SK-N-SH (cell line): ENCODE measurements at regions not wholly inside any gene's neighbourhood (a gene's known extent, or its start where the extent isn't known, plus 50 kb on each side); places are given as distances from the start of the nearest gene placed in this dataset.
"Not testable (repeated sequence)": the region's sequence is repeated elsewhere in the genome, so short reads cannot be mapped to it uniquely, and the experiment has no call there.

ENCODE experiments used
- CTCF ChIA-PET: fragments of 300-600, 350-600 bp; formaldehyde crosslinking; extraction: SDS; loops from one replicate; lab custom pipeline; 2021; lab: Yijun Ruan, JAX
- POLR2A ChIA-PET: fragments of 350-600 bp; sonication (Branson Sonifier 250); formaldehyde crosslinking; extraction: SDS; loops from one replicate; lab custom pipeline; 2020; ENCODE audit warnings: antibody characterized with exemption, inconsistent platforms; lab: Yijun Ruan, JAX
- DNase-seq: peaks from one replicate; pipeline ENCODE4 v3.0.0; 2012
- H2AFZ ChIP-seq: fragments of 200-600 bp; sonication (generic); 2 replicates; pipeline ENCODE4 v1.8.1; 2016; ENCODE audit warnings: antibody characterized with exemption, mild to moderate bottlenecking, low read depth
- H3F3A ChIP-seq: fragments of 200-600 bp; sonication (generic); replicated peaks from 2 replicates; pipeline ENCODE3; 2016; ENCODE audit warnings: antibody characterized with exemption, mild to moderate bottlenecking; ENCODE audit not compliant: insufficient read depth
- H3K27ac ChIP-seq, 2 experiments: fragments of 200-500 bp in 1 of 2; fragments of 200-600 bp in 1 of 2; sonication (Bioruptor generic) in 1 of 2; sonication (generic), shearing (Covaris generic) in 1 of 2; 2 replicates each; pipeline versions ENCODE4 v1.5.1 to v1.6.1; 2014 to 2016; ENCODE audit warnings: low read depth in 2 of 2, inconsistent platforms in 1 of 2, low read length in 1 of 2, mild to moderate bottlenecking in 1 of 2, mixed read lengths in 1 of 2
- H3K27me3 ChIP-seq: fragments of 200-600 bp; sonication (generic), shearing (Covaris generic); 2 replicates; pipeline ENCODE4 v1.6.1; 2016; ENCODE audit warnings: mixed run types; ENCODE audit not compliant: insufficient read depth
- H3K36me3 ChIP-seq, 2 experiments: fragments of 200-500 bp in 1 of 2; fragments of 200-600 bp in 1 of 2; sonication (Bioruptor generic) in 1 of 2; sonication (generic) in 1 of 2; replicated peaks in 1 of 2; 2 replicates each; pipeline versions ENCODE3 to v1.5.1; 2014 to 2016; ENCODE audit warnings: low read length in 1 of 2, mild to moderate bottlenecking in 1 of 2; ENCODE audit not compliant: insufficient read depth in 2 of 2, control insufficient read depth in 1 of 2
- H3K4me1 ChIP-seq, 2 experiments: fragments of 200-500 bp in 1 of 2; fragments of 200-600 bp in 1 of 2; sonication (Bioruptor generic) in 1 of 2; sonication (generic), shearing (Covaris generic) in 1 of 2; 2 replicates each; pipeline versions ENCODE4 v1.5.1 to v1.6.1; 2014 to 2016; ENCODE audit warnings: low read depth in 1 of 2, low read length in 1 of 2, mixed run types in 1 of 2; ENCODE audit not compliant: insufficient read depth in 2 of 2, control insufficient read depth in 1 of 2
- H3K4me2 ChIP-seq: fragments of 200-600 bp; sonication (generic), shearing (Covaris generic); 2 replicates; pipeline ENCODE4 v1.6.1; 2017; ENCODE audit warnings: mixed run types
- H3K4me3 ChIP-seq, 2 experiments: fragments of 200-500 bp in 1 of 2; fragments of 200-600 bp in 1 of 2; sonication (Bioruptor generic) in 1 of 2; sonication (generic), shearing (Covaris generic) in 1 of 2; 2 replicates each; pipeline versions ENCODE4 v1.5.1 to v1.8.1; 2014 to 2016; ENCODE audit warnings: low read depth in 2 of 2, inconsistent platforms in 1 of 2, low read length in 1 of 2, mild to moderate bottlenecking in 1 of 2, mixed read lengths in 1 of 2, moderate library complexity in 1 of 2
- H3K79me2 ChIP-seq: fragments of 200-600 bp; sonication (generic); 2 replicates; pipeline ENCODE4 v1.8.1; 2017; ENCODE audit warnings: mild to moderate bottlenecking; ENCODE audit not compliant: insufficient read depth
- H3K9ac ChIP-seq: fragments of 200-600 bp; sonication (generic); 2 replicates; pipeline ENCODE4 v1.6.1; 2017; ENCODE audit warnings: mixed run types
- H3K9me2 ChIP-seq: fragments of 200-600 bp; sonication (generic); 2 replicates; pipeline ENCODE4 v1.6.1; 2017; ENCODE audit warnings: mixed run types
- H3K9me3 ChIP-seq: fragments of 200-600 bp; sonication (generic); 2 replicates; pipeline ENCODE4 v1.6.1; 2017; ENCODE audit warnings: mixed run types, mild to moderate bottlenecking, moderate library complexity
- H4K20me1 ChIP-seq: fragments of 200-600 bp; sonication (generic); 2 replicates; pipeline ENCODE4 v1.6.1; 2017; ENCODE audit warnings: mild to moderate bottlenecking, mixed run types; ENCODE audit not compliant: insufficient read depth
- CHD2 ChIP-seq: fragments of 150-350 bp; IDR thresholded peaks from 2 replicates; pipeline ENCODE4 v1.6.1; 2018; ENCODE audit warnings: low read length; ENCODE audit not compliant: partially characterized antibody
- GATA2 ChIP-seq: sonication (generic); formaldehyde crosslinking; IDR thresholded peaks from 2 replicates; pipeline ENCODE4 v1.5.0; 2020; ENCODE audit warnings: mild to moderate bottlenecking, missing genetic modification reagents
- MXI1 ChIP-seq: IDR thresholded peaks from 2 replicates; pipeline ENCODE4 v1.6.1; 2012; ENCODE audit warnings: mild to moderate bottlenecking, low read depth, low read length, improper control_type of control experiment
- NFIC ChIP-seq: IDR thresholded peaks from 2 replicates; pipeline ENCODE4 v1.4.0; 2012; ENCODE audit warnings: borderline replicate concordance
- RXRA ChIP-seq: IDR thresholded peaks from 2 replicates; pipeline ENCODE4 v1.4.0; 2012; ENCODE audit warnings: low read depth, mild to moderate bottlenecking, borderline replicate concordance
- TCF12 ChIP-seq: IDR thresholded peaks from 2 replicates; pipeline ENCODE4 v1.4.0; 2012
- YY1 ChIP-seq: IDR thresholded peaks from 2 replicates; pipeline ENCODE4 v1.4.0; 2012; ENCODE audit warnings: low read depth, mild to moderate bottlenecking
- WGBS: methylation state at CpG from one replicate; pipeline ENCODE4 v1.1.6; 2017; ENCODE audit warnings: low lambda C conversion rate; 5-methylcytosine and 5-hydroxymethylcytosine counted together
- TF ChIP-seq, protein P1 (sequence below): fragments of 200-600 bp; sonication (generic); IDR thresholded peaks from 2 replicates; pipeline ENCODE4 v1.6.1; 2017; ENCODE audit warnings: antibody characterized with exemption, mild to moderate bottlenecking, moderate library complexity
- TF ChIP-seq, protein P2 (sequence below): IDR thresholded peaks from 2 replicates; pipeline ENCODE4 v1.4.0; 2012; ENCODE audit warnings: low read depth
- TF ChIP-seq, protein P3 (sequence below): fragments of 150-350 bp; IDR thresholded peaks from 2 replicates; pipeline ENCODE4 v1.6.1; 2016; ENCODE audit warnings: mild to moderate bottlenecking, low read depth, low read length
- TF ChIP-seq, protein P4 (sequence below): IDR thresholded peaks from 2 replicates; pipeline ENCODE4 v1.6.1; 2012; ENCODE audit warnings: mild to moderate bottlenecking, low read depth, low read length, moderate library complexity

DNA sequence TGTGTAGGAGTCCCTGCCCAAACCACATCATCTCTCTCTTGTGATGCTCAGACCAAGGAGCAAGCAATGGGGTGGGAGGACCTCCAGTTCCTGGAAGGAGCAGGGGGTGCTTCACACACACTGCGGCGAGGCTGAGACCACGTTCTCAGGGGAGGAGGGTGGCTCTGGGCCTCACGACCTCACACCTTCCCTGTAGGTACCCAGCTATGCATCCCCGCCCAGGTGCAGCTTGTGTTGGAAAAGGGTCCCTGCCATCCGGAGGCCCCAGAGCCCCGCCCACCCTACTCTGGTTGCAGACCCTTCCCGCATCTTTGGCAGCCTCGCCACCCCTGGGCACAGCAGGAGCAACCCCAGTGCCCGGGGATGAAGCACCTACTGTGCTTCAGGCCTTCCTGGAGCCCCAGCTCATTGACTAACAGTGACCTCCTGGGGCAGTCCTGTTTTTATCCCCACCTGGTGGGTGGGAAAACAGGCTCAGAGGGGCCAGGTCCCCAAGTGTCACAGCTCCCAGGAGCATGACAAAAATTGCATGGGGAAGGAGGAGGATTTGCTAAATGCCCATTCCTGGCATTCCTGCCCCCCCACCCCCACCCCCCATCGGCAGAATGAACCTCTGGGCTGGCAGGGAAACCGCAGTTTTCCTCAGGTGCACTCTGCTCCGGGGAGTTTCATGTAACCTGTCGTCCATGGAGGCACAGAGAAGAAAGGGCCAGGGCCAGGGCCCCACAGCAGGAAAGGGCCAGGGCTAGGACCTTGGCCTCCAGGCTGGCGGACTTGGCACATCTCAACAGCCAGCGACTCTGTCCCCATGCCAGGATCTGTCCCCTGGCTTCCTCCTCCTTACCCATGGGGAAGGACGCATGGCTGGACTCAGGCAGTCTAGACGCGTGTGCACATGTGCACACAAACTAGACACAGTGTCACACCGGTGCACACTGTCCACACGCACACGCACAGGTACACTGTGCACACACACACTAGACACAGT lies 81.0 kb downstream of the IGLL1 start:
- 61% methylated on average over 7 of the region's 22 CpGs for WGBS
- H3K27ac ChIP-seq: no peak overlapping the region; a peak in 1 of 4 replicates
- no peaks in the 10 kb centered on the region for H3K36me3 ChIP-seq
- no peak for TF ChIP-seq RXRA
- no peak for TF ChIP-seq MXI1
- TF ChIP-seq, protein P1, sequence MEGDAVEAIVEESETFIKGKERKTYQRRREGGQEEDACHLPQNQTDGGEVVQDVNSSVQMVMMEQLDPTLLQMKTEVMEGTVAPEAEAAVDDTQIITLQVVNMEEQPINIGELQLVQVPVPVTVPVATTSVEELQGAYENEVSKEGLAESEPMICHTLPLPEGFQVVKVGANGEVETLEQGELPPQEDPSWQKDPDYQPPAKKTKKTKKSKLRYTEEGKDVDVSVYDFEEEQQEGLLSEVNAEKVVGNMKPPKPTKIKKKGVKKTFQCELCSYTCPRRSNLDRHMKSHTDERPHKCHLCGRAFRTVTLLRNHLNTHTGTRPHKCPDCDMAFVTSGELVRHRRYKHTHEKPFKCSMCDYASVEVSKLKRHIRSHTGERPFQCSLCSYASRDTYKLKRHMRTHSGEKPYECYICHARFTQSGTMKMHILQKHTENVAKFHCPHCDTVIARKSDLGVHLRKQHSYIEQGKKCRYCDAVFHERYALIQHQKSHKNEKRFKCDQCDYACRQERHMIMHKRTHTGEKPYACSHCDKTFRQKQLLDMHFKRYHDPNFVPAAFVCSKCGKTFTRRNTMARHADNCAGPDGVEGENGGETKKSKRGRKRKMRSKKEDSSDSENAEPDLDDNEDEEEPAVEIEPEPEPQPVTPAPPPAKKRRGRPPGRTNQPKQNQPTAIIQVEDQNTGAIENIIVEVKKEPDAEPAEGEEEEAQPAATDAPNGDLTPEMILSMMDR: no peak
- TF ChIP-seq, protein P2, sequence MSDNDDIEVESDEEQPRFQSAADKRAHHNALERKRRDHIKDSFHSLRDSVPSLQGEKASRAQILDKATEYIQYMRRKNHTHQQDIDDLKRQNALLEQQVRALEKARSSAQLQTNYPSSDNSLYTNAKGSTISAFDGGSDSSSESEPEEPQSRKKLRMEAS: no peak
- TF ChIP-seq, protein P3, sequence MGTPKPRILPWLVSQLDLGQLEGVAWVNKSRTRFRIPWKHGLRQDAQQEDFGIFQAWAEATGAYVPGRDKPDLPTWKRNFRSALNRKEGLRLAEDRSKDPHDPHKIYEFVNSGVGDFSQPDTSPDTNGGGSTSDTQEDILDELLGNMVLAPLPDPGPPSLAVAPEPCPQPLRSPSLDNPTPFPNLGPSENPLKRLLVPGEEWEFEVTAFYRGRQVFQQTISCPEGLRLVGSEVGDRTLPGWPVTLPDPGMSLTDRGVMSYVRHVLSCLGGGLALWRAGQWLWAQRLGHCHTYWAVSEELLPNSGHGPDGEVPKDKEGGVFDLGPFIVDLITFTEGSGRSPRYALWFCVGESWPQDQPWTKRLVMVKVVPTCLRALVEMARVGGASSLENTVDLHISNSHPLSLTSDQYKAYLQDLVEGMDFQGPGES: no peak
- no peak for TF ChIP-seq GATA2 (CRISPR knock-in tag)
- no peak for TF ChIP-seq YY1
- TF ChIP-seq TCF12: no peak
- TF ChIP-seq CHD2: no peak
- TF ChIP-seq NFIC: no peak
- TF ChIP-seq, protein P4, sequence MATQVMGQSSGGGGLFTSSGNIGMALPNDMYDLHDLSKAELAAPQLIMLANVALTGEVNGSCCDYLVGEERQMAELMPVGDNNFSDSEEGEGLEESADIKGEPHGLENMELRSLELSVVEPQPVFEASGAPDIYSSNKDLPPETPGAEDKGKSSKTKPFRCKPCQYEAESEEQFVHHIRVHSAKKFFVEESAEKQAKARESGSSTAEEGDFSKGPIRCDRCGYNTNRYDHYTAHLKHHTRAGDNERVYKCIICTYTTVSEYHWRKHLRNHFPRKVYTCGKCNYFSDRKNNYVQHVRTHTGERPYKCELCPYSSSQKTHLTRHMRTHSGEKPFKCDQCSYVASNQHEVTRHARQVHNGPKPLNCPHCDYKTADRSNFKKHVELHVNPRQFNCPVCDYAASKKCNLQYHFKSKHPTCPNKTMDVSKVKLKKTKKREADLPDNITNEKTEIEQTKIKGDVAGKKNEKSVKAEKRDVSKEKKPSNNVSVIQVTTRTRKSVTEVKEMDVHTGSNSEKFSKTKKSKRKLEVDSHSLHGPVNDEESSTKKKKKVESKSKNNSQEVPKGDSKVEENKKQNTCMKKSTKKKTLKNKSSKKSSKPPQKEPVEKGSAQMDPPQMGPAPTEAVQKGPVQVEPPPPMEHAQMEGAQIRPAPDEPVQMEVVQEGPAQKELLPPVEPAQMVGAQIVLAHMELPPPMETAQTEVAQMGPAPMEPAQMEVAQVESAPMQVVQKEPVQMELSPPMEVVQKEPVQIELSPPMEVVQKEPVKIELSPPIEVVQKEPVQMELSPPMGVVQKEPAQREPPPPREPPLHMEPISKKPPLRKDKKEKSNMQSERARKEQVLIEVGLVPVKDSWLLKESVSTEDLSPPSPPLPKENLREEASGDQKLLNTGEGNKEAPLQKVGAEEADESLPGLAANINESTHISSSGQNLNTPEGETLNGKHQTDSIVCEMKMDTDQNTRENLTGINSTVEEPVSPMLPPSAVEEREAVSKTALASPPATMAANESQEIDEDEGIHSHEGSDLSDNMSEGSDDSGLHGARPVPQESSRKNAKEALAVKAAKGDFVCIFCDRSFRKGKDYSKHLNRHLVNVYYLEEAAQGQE: no peak
- TF ChIP-seq, all 33 proteins: peak for 0
- Histone ChIP-seq H3K79me2 (no peaks in the 10 kb centered on the region), H3K9me3 (no peaks in the 10 kb centered on the region), H3K4me2 (no peak overlapping the region), H2AFZ (no peak overlapping the region), H3K27me3 (no peaks in the 10 kb centered on the region), H3K9ac (no peak overlapping the region), H3K9me2 (no peaks in the 10 kb centered on the region), H3K4me1 (peaks cover 0 to 28% of the 10 kb centered on the region in 2 experiments; a peak in 1 of 4 replicates), H3F3A (no peaks in the 10 kb centered on the region), H4K20me1 (no peaks in the 10 kb centered on the region), H3K4me3 (no peak overlapping the region)
- ChIA-PET POLR2A (no interaction called here), CTCF (interaction anchor here (0.9 kb wide), 1 partner anchor 40 kb away, joined by 3 read pairs; no protein-coding TSS in a partner anchor)
- DNase-seq: no peak

DNA sequence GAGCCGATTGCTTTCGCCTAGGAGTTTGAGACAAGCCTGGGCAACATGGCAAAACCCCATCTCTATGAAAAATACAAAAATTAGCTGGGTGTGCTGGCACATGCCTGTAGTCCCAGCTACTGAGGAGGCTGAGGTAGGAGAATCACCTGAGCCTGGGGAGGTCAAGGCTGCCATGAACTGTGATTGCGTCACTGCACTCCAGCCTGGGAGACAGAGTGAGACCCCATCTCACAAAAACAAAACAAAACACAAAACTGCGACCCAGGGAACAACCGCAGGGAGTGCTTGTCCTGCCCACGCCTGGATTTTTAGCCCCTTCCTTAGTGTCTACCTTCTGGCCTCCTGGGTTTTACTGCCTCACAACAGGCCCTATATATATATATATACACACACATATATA lies 82.2 kb downstream of the IGLL1 start:
- H2AFZ ChIP-seq, H3K9ac ChIP-seq, H3K4me2 ChIP-seq, H3K36me3 ChIP-seq, H3K4me3 ChIP-seq, H3K9me3 ChIP-seq, H3K79me2 ChIP-seq, H4K20me1 ChIP-seq, POLR2A ChIA-PET, DNase-seq, H3K27ac ChIP-seq, H3F3A ChIP-seq, H3K27me3 ChIP-seq, H3K9me2 ChIP-seq: not testable (repeated sequence)
- 88% methylated on average over 6 of the region's 6 CpGs for WGBS
- peaks cover 0 to 24% of the 10 kb centered on the region in 2 experiments; a peak in 1 of 4 replicates for H3K4me1 ChIP-seq
- CTCF ChIA-PET: interaction anchor here (0.9 kb wide), 1 partner anchor 41 kb away, joined by 3 read pairs; no protein-coding TSS in a partner anchor
